AG09309 (cell line): ENCODE measurements at regions not wholly inside any gene's neighbourhood (a gene's known extent, or its start where the extent isn't known, plus 50 kb on each side); places are given as distances from the start of the nearest gene placed in this dataset.

Source experiments
- DNase-seq: peaks from one replicate; pipeline ENCODE4 v3.0.0-alpha.2; 2010; ENCODE audit warnings: low read depth
- H3K4me3 ChIP-seq: 2 replicates; pipeline ENCODE4 v1.5.1; 2011; ENCODE audit warnings: mild to moderate bottlenecking, low read depth, low read length, moderate library complexity; ENCODE audit not compliant: control insufficient read depth
- TF ChIP-seq, protein P1 (sequence below): IDR thresholded peaks from 2 replicates; pipeline ENCODE4 v1.5.1; 2011; ENCODE audit warnings: mild to moderate bottlenecking, low read depth, low read length, inconsistent platforms; ENCODE audit not compliant: insufficient read depth, control insufficient read depth; ENCODE audit errors: missing control alignments

GRCh38 chr2:150006591-150006990 lies 419.0 kb upstream of the MMADHC start:
- no peak overlapping the region for H3K4me3 ChIP-seq
- TF ChIP-seq, protein P1, sequence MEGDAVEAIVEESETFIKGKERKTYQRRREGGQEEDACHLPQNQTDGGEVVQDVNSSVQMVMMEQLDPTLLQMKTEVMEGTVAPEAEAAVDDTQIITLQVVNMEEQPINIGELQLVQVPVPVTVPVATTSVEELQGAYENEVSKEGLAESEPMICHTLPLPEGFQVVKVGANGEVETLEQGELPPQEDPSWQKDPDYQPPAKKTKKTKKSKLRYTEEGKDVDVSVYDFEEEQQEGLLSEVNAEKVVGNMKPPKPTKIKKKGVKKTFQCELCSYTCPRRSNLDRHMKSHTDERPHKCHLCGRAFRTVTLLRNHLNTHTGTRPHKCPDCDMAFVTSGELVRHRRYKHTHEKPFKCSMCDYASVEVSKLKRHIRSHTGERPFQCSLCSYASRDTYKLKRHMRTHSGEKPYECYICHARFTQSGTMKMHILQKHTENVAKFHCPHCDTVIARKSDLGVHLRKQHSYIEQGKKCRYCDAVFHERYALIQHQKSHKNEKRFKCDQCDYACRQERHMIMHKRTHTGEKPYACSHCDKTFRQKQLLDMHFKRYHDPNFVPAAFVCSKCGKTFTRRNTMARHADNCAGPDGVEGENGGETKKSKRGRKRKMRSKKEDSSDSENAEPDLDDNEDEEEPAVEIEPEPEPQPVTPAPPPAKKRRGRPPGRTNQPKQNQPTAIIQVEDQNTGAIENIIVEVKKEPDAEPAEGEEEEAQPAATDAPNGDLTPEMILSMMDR: no peak
- no peak for DNase-seq

DNA sequence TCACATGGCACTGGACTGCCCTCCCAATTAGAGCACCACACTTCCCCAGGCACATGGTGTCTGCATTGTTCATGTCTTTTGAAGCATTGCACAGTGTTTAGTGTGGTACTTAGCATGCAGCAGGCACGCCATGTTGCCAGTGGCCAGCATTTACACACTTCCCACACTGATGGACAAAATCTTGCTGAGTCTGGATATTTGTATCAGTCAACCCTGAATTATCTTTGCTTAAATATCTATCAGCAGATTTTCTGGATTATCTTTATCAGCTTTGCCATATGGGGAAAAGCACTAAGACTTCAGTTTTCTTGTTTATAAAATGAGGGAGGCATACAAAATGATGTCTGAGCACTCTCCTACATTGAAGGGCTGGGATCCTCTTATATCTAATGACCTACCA lies 416.0 kb upstream of the MMADHC start:
- H3K4me3 ChIP-seq: no peak overlapping the region
- TF ChIP-seq, protein P1: no peak
- DNase-seq: no peak

GRCh38 chr2:150001788-150002187 lies 414.2 kb upstream of the MMADHC start:
- TF ChIP-seq, protein P1: no peak
- no peak overlapping the region for H3K4me3 ChIP-seq
- DNase-seq: no peak

DNA sequence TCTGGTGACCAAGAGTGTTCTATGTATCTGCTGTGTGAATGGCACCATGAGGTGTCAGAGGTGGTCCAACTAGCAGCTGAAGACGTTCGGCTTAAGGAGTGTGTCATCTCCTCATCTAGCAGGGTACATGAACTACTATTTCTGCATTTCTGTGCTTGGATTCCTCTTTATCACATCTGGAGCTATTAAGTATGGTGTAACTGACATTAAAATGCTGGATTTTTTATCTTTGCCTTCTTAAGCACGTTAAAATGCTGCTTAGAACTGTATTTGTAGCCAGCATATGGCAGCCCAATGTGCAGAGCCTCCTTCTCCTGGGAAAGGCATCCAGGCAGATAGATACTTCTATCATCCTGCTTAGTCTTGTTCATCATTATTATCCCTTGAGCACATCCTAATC lies 409.3 kb upstream of the MMADHC start:
- DNase-seq: no peak
- H3K4me3 ChIP-seq: no peak overlapping the region
- TF ChIP-seq, protein P1: no peak

DNA sequence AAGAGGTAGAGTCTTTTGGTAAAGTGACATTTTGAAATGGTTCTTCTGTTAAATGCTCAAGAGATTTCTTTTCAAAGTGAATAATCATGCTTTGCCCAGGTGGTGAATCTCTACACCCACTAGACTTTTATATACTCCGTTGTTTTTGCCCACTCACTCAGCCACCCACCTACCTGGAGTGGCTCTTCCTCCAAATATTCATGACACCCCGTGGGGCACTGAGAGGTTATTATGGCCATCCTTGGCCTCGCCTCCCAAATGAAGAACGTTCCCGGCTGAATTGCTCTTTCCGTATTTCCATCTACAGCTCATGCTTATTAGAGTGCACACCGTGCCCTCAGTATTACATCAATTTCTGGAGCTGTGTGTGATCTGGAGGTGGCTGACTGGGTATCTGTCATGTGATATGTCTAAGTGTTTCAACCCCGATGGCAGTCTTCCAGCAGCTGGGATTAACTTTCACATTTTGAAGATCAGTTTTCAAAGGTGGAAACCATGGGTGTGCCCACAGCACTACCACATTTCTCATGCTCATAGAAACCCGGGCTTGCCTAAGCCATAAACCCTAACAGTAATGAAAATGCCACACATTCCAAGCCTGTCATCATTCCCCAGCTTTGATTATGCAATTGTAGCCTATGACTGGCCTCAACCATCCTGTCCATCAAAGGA lies 406.6 kb upstream of the MMADHC start:
- no peak overlapping the region for H3K4me3 ChIP-seq
- TF ChIP-seq, protein P1: no peak
- DNase-seq: peak; percentile 91

GRCh38 chr2:149993316-149993715 lies 405.7 kb upstream of the MMADHC start:
- TF ChIP-seq, protein P1: no peak
- no peak for DNase-seq
- H3K4me3 ChIP-seq: no peak overlapping the region

DNA sequence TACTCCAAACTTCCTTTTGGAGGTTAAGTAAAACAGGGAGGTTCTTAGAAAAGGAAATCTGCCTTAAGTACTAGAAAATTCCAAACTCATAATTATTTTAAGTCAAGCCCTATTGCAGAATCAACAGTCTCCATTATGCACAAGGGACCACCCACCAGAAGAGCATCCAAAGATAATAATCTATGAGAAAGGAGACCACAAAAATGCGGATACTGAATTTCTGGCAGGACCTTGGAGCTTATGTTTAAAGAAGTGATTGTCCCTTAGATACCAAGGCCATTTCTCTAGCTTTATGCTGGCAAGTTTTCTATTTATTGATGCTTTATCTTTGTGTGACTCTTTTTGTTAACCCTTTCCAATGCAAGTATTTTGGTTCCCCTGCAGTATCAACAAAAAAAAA lies 404.0 kb upstream of the MMADHC start:
- no peak for DNase-seq
- TF ChIP-seq, protein P1: no peak
- H3K4me3 ChIP-seq: no peak overlapping the region
